ENCODE measurements at regions not wholly inside any gene's neighbourhood (a gene's known extent, or its start where the extent isn't known, plus 50 kb on each side); places are given as distances from the start of the nearest gene placed in this dataset.
"Not testable (repeated sequence)": the region's sequence is repeated elsewhere in the genome, so short reads cannot be mapped to it uniquely, and the experiment has no call there.

- DNase-seq (ENCODE audit: low read depth) = no peak
Measured at GRCh38 chr5:166074582-166075481, 2216.6 kb upstream of the WWC1 start.

- DNase-seq (ENCODE audit: low read depth) = no peak
Measured at GRCh38 chr5:166083183-166083959, 2208.1 kb upstream of the WWC1 start.

DNA sequence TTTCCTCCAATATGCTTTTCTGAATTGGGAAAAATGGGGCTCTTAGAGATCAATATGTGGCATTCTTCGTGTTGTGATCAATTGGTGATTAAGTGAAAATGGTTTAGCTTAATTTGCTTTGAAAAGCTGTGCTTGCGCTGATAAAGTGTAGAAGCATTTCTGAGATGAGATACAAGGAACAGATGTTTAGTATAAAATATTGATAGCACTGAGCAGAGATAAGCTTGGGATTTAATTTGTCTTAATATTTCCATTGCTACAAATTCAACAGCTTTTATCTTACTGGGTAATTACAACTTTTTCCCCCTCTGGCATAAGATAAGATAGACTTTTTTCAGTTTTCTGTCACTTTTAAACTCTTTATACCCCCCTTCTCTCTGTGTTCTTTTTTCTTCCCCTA, 2204.9 kb upstream of the WWC1 start:
- no peak for DNase-seq (ENCODE audit: low read depth)

- DNase-seq (ENCODE audit: low read depth) = no peak
Measured at GRCh38 chr5:166088389-166089039, 2202.9 kb upstream of the WWC1 start.

DNA sequence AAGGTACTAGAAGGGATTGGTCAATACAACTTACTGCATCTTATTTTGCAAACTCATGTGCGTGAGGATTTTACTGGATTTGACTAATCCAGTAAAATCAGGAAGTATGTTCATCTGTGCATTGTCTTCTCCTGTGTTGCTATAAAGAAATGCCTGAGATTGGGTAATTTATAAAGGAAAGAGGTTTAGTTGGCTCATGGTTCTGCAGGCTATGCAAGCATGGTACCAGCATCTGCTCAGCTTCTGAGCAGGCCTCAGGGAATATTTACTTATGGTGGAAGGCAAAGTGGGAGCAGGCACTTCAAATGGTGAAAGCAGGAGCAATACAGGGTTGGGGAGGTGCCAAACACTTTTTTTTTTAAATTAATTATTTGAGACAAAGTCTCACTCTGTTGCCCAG, 2199.5 kb upstream of the WWC1 start:
- no peak for DNase-seq (ENCODE audit: low read depth)

DNA sequence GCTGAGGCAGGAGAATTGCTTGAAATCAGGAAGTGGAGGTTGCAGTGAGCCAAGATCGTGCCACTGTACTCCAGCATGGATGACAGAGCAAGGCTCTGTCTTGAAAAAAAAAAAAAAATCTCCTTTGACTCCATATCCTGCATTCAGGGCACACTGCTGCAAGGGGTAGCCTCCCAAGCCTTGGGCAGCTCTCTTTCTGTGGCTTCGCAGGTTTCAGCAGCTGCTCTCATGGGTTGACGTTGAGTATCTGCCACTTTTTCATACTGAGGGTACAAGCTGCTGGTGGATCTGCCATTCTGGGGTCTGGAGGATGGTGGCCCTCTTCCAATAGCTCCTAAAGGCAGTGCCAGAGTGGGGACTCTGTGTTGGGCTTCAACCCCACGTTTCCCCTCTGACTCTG, 2198.1 kb upstream of the WWC1 start:
- DNase-seq (ENCODE audit: low read depth) = no peak

- no peak for DNase-seq (ENCODE audit: low read depth)
Measured at GRCh38 chr5:166102947-166103346, 2188.5 kb upstream of the WWC1 start.

- no peak for DNase-seq (ENCODE audit: low read depth)
Measured at GRCh38 chr5:166111021-166111420, 2180.4 kb upstream of the WWC1 start.

DNA sequence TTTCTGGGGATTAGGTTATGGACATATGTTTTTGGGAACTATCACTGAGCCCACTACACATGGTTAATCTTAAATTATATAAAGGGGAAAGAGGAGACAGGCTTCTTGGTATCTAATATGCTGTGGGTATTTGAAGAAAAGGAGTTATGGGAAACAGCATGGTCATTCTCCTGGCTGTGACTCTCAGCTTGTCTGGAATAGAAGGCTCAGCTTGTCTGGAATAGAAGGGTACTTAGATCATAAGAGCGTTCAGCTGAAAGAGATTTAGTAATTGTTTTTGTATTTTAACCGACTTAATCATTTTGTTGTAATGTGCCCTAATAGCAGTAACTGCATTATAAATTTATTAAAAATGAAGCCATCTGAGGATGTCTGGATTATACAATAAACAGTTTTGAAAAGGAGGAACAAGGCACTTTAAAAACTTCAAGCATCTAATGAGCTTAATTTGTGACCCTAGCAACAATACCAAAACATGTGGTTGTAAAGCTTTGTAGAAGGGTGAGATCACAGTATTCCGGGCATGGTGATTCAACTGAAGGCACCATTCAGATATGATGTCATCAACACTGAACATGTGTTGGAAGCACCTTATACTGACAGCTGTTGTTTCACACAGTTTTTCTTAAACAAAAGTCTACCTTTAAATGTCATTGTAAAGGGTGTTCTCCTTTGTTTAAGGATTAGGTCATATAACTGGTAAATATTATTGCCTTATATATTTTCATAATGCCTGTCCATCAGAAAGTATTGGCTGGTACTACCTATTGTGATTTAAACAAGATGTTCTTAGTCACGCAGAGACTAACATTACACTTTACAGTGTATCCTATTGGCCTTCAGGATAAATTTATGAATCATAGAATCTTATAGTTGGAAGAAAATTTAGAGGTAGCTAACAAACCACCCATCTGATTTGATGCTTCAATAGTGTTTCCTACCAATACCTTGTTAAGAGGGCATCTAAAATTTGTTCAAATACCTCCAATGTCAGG, 2174.1 kb upstream of the WWC1 start:
- DNase-seq (ENCODE audit: low read depth) = no peak

GRCh38 chr5:166119506-166119905, 2171.9 kb upstream of the WWC1 start:
- no peak for DNase-seq (ENCODE audit: low read depth)

DNA sequence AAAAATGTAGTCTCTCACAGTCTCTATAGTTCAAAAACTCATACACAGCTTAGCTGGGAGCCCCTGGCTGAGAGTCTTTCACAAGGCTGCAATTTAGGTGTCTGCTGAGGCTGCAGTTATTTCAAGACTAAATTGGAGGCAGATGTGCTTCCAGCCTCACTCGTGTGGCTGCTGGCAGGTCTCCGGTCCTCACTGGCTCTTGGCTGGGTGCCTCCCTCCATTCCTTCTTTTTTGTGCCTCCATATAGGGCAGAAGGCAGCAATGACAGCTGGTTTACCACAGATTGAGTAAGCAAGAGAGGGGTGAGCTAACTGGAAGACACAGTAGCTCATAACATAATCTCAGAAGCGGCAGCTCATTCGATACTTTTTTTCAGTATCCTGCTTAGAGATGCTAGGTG, 2167.7 kb upstream of the WWC1 start:
- no peak for DNase-seq (ENCODE audit: low read depth)

- no peak for DNase-seq (ENCODE audit: low read depth)
Measured at GRCh38 chr5:166127766-166128570, 2163.5 kb upstream of the WWC1 start.

DNA sequence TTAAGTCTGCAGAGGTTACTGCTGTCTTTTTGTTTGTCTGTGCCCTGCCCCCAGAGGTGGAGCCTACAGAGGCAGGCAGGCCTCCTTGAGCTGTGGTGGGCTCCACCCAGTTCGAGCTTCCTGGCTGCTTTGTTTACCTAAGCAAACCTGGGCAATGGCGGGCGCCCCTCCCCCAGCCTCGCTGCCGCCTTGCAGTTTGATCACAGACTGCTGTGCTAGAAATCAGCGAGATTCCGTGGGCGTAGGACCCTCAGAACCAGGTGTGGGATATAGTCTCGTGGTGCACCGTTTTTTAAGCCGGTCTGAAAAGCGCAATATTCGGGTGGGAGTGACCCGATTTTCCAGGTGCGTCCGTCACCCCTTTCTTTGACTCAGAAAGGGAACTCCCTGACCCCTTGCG, 2146.3 kb upstream of the WWC1 start:
- DNase-seq (ENCODE audit: low read depth) = not testable (repeated sequence)

DNA sequence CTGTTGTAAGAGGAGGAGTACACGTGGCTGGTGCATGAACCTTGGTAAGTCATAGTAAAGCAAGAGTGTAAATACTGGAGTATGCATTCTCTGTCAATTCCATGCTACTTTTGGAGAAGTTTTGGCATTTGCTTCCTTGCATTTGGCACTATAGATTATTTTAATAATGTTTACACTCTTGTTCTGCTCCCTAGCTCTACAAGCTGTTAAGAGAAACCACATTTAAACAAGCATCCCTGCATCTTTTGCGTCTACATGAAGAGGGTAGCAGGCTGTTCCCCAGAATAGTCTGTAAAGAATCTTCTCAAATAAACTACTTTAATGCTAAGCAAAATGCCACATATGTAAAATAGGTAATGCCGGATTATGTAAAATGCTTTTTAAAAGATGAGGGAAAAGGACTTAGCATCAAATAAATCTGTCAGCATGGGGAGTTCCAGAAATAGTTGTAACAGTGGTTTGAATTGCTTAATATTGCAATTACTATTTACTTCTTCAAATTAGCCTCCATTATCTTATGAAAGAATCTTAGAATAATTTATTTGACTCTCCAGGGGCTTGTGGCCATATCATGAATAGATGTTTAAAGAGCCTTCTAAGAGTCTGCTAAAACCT, 2127.3 kb upstream of the WWC1 start:
- DNase-seq (ENCODE audit: low read depth) = no peak

DNA sequence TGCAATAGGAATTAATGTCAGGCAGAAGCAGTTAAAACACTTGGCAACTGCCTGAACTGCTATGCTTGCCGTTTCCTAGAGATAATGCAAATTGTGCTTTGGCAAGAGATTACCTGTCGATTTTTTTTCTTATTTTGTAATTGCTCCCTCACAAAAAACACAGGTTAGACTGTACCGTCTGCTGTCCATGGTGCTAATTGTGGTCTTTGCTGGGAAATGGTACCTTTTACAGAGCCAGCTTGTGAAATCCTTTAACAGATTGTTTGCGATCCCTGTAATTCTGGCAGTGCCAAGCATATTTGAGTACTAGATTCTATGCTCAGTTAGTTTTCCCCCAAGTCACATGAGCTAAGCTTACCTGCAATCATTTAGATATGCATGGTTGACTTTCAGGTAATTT, 2125.8 kb upstream of the WWC1 start:
- DNase-seq (ENCODE audit: low read depth) = no peak

- no peak for DNase-seq (ENCODE audit: low read depth)
Measured at GRCh38 chr5:166166071-166166470, 2125.4 kb upstream of the WWC1 start.

GRCh38 chr5:166172597-166172996, 2118.8 kb upstream of the WWC1 start:
- no peak for DNase-seq (ENCODE audit: low read depth)

DNA sequence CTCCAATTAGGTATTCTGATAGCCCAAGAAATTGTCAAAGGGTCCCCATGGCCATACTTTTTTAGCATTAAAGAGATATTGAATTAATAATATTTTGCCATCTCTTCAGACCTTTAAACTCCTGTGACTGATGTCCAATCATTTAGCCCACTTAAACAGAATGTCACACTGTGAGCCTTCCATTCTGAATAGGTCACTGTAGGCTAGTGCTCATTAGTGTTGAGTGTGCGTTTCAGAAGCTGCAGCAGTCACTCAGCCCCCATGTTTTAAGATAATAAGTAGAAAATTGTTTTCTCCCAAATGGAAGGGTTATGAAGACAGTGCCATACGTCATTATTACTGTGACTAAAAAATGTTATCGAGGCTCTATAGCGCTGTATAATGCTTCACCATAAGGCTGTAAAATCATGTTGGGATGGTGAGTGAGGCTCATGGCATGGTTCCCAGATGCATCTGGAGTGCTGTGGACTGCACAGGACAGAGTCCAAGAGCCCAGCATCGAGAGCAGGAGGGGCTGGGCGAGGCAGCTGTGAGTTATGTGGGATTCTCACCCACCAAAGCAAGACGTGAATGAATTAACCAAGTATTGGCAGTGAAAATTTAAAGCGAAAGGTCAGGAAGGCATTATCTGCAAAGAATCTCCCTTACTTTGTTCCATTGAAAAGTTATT, 2112.9 kb upstream of the WWC1 start:
- no peak for DNase-seq (ENCODE audit: low read depth)

DNA sequence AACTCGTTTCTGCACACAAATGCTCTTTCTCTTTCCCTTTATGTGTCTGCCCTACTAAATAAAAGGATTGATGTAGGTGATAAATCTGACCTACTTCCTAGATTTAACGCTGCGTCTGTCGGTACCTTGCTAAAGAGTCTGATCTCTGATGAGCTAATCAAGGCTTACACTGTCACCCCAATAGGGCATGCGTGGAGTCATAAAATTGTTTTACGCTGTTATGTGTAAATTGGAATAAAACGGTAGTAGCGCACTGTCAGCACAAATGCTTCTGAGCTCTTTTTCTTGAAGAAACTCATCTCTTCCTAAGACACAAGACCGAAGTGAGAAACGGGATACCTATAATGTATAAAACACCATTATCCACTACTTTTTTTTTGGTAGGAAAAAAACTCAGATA, 2106.3 kb upstream of the WWC1 start:
- no peak for DNase-seq (ENCODE audit: low read depth)

Measured in ELR (cell line).